ENCODE measurements at regions not wholly inside any gene's neighbourhood (a gene's known extent, or its start where the extent isn't known, plus 50 kb on each side); places are given as distances from the start of the nearest gene placed in this dataset.

- no peak for DNase-seq (ENCODE audit: low spot score)
Observed at GRCh38 chr2:189369566-189369965, 71.7 kb upstream of the WDR75 start.

GRCh38 chr2:189370719-189371118 lies 70.6 kb upstream of the WDR75 start:
- DNase-seq (ENCODE audit: low spot score) = no peak

GRCh38 chr2:189372688-189373257 lies 68.5 kb upstream of the WDR75 start:
- no peak for DNase-seq (ENCODE audit: low spot score)

GRCh38 chr2:189374481-189374880 lies 66.8 kb upstream of the WDR75 start:
- DNase-seq (ENCODE audit: low spot score) = no peak

- DNase-seq (ENCODE audit: low spot score) = no peak
Observed at GRCh38 chr2:189375842-189376241, 65.4 kb upstream of the WDR75 start.

- no peak for DNase-seq (ENCODE audit: low spot score)
Observed at GRCh38 chr2:189379287-189379630, 62.0 kb upstream of the WDR75 start.

- DNase-seq (ENCODE audit: low spot score) = no peak
Observed at GRCh38 chr2:189379731-189380261, 61.5 kb upstream of the WDR75 start.

- no peak for DNase-seq (ENCODE audit: low spot score)
Observed at GRCh38 chr2:189382668-189383067, 58.6 kb upstream of the WDR75 start.

GRCh38 chr2:189386741-189387140 lies 54.5 kb upstream of the WDR75 start:
- no peak for DNase-seq (ENCODE audit: low spot score)

GRCh38 chr2:189391201-189391600 lies 50.1 kb upstream of the WDR75 start:
- no peak for DNase-seq (ENCODE audit: low spot score)

All from CD4-positive, alpha-beta T cell treated with Interleukin-15 for 4 hours (primary cell).